ENCODE measurements at regions not wholly inside any gene's neighbourhood (a gene's known extent, or its start where the extent isn't known, plus 50 kb on each side); places are given as distances from the start of the nearest gene placed in this dataset.

GRCh38 chr1:170415710-170416372 lies 116.1 kb upstream of the GORAB start:
- TF ChIP-seq CTCF (optimal IDR thresholded peaks at IDR 0.05 in 1 of 3, IDR thresholded peaks at IDR 0.05 in 1 of 3, conservative IDR thresholded peaks at IDR 0.05 in 1 of 3; ENCODE audit: extremely low read depth in 1 of 3, insufficient read depth in 2 of 3, low read length in 3 of 3) (no peak), EZH2 (IDR thresholded peaks at IDR 0.05; ENCODE audit: low read length) (no peak)

All from keratinocyte (primary cell).